ENCODE measurements at regions not wholly inside any gene's neighbourhood (a gene's known extent, or its start where the extent isn't known, plus 50 kb on each side); places are given as distances from the start of the nearest gene placed in this dataset.
"Not testable (repeated sequence)": the region's sequence is repeated elsewhere in the genome, so short reads cannot be mapped to it uniquely, and the experiment has no call there.

GRCh38 chr1:157213836-157214235 is 75.6 kb upstream of the ETV3 start:
- no peak for DNase-seq (ENCODE audit: extremely low read depth in 1 of 11, low read depth in 9 of 11, low spot score in 4 of 11)

- DNase-seq (ENCODE audit: extremely low read depth in 1 of 11, low read depth in 9 of 11, low spot score in 4 of 11), result no peak
Measured at GRCh38 chr1:157209514-157209913, 71.3 kb upstream of the ETV3 start.

GRCh38 chr1:157205982-157206381 is 67.8 kb upstream of the ETV3 start:
- not testable (repeated sequence) for DNase-seq (ENCODE audit: extremely low read depth in 1 of 11, low read depth in 9 of 11, low spot score in 4 of 11)

GRCh38 chr1:157203166-157203565 is 65.0 kb upstream of the ETV3 start:
- no peak for DNase-seq (ENCODE audit: extremely low read depth in 1 of 11, low read depth in 9 of 11, low spot score in 4 of 11)

GRCh38 chr1:157202331-157202730 is 64.1 kb upstream of the ETV3 start:
- DNase-seq (ENCODE audit: extremely low read depth in 1 of 11, low read depth in 9 of 11, low spot score in 4 of 11), result no peak

GRCh38 chr1:157201767-157202166 is 63.6 kb upstream of the ETV3 start:
- DNase-seq (ENCODE audit: extremely low read depth in 1 of 11, low read depth in 9 of 11, low spot score in 4 of 11), result no peak

- no peak for DNase-seq (ENCODE audit: extremely low read depth in 1 of 11, low read depth in 9 of 11, low spot score in 4 of 11)
Measured at GRCh38 chr1:157200451-157200850, 62.3 kb upstream of the ETV3 start.

GRCh38 chr1:157199421-157199755 is 61.2 kb upstream of the ETV3 start:
- DNase-seq (ENCODE audit: extremely low read depth in 1 of 11, low read depth in 9 of 11, low spot score in 4 of 11), result peak in 1 of 11 donors; percentile 13

GRCh38 chr1:157198619-157199420 is 60.6 kb upstream of the ETV3 start:
- no peak for DNase-seq (ENCODE audit: extremely low read depth in 1 of 11, low read depth in 9 of 11, low spot score in 4 of 11)

- DNase-seq (ENCODE audit: extremely low read depth in 1 of 11, low read depth in 9 of 11, low spot score in 4 of 11), result no peak
Measured at GRCh38 chr1:157197906-157198435, 59.8 kb upstream of the ETV3 start.

- DNase-seq (ENCODE audit: extremely low read depth in 1 of 11, low read depth in 9 of 11, low spot score in 4 of 11), result not testable (repeated sequence)
Measured at GRCh38 chr1:157196670-157197456, 58.7 kb upstream of the ETV3 start.

GRCh38 chr1:157196245-157196543 is 58.0 kb upstream of the ETV3 start:
- DNase-seq (ENCODE audit: extremely low read depth in 1 of 11, low read depth in 9 of 11, low spot score in 4 of 11), result no peak

GRCh38 chr1:157195521-157196244 is 57.5 kb upstream of the ETV3 start:
- no peak for DNase-seq (ENCODE audit: extremely low read depth in 1 of 11, low read depth in 9 of 11, low spot score in 4 of 11)

- no peak for DNase-seq (ENCODE audit: extremely low read depth in 1 of 11, low read depth in 9 of 11, low spot score in 4 of 11)
Measured at GRCh38 chr1:157194731-157195520, 56.7 kb upstream of the ETV3 start.

GRCh38 chr1:157193702-157194391 is 55.7 kb upstream of the ETV3 start:
- peak; percentile 28 to 57 (median 37) for DNase-seq (ENCODE audit: extremely low read depth in 1 of 11, low read depth in 9 of 11, low spot score in 4 of 11)

- DNase-seq (ENCODE audit: extremely low read depth in 1 of 11, low read depth in 9 of 11, low spot score in 4 of 11), result no peak
Measured at GRCh38 chr1:157193219-157193618, 55.0 kb upstream of the ETV3 start.

- no peak for DNase-seq (ENCODE audit: extremely low read depth in 1 of 11, low read depth in 9 of 11, low spot score in 4 of 11)
Measured at GRCh38 chr1:157189986-157190982, 52.1 kb upstream of the ETV3 start.

Data from renal cortex interstitium (tissue), 11 donors.